ENCODE measurements at regions not wholly inside any gene's neighbourhood (a gene's known extent, or its start where the extent isn't known, plus 50 kb on each side); places are given as distances from the start of the nearest gene placed in this dataset.
"Not testable (repeated sequence)": the region's sequence is repeated elsewhere in the genome, so short reads cannot be mapped to it uniquely, and the experiment has no call there.

- DNase-seq (ENCODE audit: low spot score): no peak
These were observed 709.7 kb upstream of the SEMA3D start for GRCh38 chr7:85896531-85896930.

DNA sequence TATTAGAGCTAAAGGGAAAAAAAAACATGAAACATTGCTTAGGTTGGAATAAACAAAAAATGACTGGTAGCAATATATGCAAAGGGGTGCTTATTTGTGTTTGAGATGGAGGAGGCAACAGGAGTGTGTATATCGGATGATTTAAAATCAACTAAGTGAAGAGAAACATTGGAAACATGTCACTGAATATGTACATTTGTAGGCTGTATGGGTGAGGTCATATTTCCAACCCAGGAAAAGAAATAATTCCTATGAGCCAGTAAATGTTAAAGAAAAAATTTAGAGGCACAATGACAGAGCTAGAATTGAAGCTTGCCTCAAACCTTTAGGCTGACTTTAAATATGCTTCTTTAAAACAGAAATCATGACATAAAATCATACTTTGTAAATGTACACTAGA is 709.0 kb upstream of the SEMA3D start:
- DNase-seq (ENCODE audit: low spot score): no peak

- DNase-seq (ENCODE audit: low spot score): not testable (repeated sequence)
These were observed 705.0 kb upstream of the SEMA3D start for GRCh38 chr7:85891900-85892299.

DNA sequence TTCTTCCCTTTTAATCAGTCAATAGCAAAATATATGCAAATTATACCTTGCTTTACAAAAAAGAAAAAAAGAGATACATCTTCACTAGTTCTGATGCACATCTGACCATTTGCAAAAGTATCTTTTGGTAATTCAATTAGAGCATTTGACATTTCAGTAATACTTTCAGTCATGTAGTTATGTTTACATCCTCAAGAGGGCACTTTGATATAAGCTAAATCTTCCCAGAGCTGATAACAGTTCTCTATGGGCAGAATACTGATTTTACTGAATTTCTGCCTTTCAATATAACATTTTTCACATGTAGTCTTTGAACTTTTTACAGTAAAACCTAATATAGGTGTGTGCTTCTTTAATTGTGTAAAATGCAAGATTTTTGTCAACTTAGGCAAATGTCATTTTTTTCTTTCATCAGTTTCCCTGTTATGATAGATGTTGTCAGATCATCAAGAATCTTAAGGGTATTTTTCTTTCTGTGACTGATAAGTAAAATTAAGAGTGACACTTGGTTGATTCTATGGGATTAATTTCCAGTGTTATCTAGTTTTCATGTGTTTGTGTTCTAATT is 703.5 kb upstream of the SEMA3D start:
- DNase-seq (ENCODE audit: low spot score): no peak

- DNase-seq (ENCODE audit: low spot score): no peak
These were observed 700.3 kb upstream of the SEMA3D start for GRCh38 chr7:85887133-85887532.

- no peak for DNase-seq (ENCODE audit: low spot score)
These were observed 695.5 kb upstream of the SEMA3D start for GRCh38 chr7:85882335-85882734.

- DNase-seq (ENCODE audit: low spot score): no peak
These were observed 688.5 kb upstream of the SEMA3D start for GRCh38 chr7:85875398-85875797.

DNA sequence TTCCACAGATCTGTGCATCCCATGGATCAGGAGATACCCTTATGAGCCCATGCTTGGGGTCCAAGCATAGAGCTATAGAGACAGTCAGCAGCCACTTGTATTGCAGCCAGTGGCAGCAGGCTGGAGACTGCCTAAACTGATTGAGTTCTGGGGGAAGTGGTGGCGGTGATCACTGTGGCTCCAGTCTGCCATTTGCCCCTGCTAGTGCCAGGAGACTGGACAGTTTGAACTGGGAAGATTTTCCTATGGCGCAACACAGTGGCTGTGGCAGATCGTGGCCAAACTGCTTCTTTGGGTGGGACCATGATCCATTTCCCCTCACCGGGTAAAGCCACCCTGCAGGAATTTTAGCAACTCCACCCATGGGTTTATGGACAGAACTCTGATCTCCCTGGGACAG is 679.7 kb upstream of the SEMA3D start:
- DNase-seq (ENCODE audit: low spot score): no peak

DNA sequence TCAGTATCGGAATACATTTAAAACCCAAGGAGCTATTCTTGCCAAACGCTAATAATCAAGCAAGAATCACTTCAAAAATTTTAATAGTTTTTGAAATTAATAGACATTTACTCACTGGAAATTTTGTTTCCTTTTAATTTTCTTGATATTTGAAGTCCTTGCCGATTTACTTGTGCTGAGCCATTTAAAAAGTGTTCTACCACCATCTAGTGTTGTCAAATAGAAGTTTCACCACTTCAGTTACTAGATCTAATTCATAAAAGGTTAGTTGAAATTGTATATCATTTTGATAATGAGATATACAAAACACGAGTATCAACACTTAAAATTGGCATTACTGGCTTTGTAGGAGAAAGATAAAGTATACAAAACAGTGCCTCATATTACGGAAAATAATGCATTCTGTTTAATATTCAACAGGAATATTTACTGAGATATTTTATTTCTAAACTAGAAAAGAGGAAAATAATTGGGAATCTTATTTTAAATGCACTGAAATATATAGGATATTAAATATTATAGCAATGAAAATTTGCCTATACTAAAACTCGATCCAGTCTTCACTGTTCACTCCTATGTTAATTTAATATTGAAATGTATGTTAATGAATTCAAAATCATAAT is 664.8 kb upstream of the SEMA3D start:
- no peak for DNase-seq (ENCODE audit: low spot score)

DNA sequence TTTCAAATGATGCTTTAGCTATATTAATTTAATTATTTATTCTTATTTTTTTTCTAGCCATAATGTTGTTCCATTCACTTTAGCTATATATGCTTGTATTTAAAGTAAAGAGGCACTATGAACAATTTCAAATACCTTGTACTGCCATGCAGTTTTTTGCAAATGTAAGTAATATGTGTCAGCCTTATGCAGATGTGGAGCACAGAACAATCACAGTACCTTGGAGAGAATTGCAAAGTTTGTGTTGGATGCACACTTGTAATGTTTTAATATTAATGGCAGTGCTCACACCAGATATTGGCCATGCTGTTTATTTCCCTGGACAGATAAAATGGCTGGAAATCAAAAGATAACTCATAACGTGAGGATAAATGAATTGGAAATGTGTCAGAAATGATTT is 663.5 kb upstream of the SEMA3D start:
- DNase-seq (ENCODE audit: low spot score): no peak

DNA sequence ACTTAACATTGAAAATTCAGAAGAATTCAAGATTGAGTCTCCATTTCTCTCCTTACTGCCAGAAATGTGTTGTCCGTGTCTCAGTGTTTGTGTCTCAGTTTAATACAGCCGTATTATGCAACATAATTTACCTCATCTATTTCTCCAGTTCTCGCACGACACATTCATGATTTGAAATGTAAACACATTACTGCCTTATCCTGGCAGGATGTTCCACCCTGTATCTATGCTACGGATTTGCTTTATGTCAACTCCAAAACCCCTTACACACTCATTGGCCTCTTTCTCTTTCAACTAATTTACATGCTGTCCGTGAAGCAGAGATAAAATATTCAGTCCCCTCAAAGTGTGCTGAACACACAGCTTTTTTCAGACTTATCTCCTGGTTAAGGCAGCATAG is 653.7 kb upstream of the SEMA3D start:
- DNase-seq (ENCODE audit: low spot score): no peak

DNA sequence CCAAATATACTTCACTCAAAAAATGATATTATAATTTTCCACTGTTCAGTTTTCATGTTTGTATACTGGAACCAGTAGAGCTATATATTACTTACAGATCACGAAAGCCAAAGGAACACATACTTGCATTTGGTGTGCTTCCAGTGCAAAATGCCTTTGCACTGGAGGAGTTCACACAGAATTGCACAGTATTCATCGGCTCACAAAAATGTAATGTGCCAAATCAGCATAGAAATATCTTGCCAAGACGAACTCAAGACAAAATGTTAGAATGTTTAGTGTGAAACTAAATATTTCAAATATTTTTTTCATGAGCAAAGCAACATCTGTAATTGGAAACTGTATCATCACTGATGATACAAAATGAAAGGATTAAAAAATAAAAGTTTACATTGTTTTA is 646.2 kb upstream of the SEMA3D start:
- no peak for DNase-seq (ENCODE audit: low spot score)

GRCh38 chr7:85830982-85831381 is 644.1 kb upstream of the SEMA3D start:
- no peak for DNase-seq (ENCODE audit: low spot score)

GRCh38 chr7:85829817-85830432 is 643.1 kb upstream of the SEMA3D start:
- DNase-seq (ENCODE audit: low spot score): no peak

- DNase-seq (ENCODE audit: low spot score): no peak
These were observed 642.3 kb upstream of the SEMA3D start for GRCh38 chr7:85829176-85829575.

DNA sequence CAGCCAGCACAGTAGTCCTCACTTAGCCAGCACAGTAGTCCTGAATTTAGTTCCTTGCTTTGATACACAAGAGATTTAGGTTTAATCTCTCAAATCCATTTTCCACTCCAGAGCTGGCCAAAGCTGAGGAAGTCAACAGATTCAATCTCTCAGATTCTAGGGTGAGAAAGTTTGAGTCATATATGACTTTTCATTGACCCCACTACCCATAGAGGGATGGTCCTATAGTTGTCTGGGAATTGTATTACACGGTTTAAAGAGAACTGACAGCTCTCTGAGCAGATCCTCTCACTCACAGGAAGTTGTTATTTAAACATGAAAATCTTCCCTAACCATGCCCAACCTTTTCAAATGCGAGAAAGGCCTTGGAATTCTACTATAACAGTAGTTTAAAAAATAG is 641.8 kb upstream of the SEMA3D start:
- no peak for DNase-seq (ENCODE audit: low spot score)

DNA sequence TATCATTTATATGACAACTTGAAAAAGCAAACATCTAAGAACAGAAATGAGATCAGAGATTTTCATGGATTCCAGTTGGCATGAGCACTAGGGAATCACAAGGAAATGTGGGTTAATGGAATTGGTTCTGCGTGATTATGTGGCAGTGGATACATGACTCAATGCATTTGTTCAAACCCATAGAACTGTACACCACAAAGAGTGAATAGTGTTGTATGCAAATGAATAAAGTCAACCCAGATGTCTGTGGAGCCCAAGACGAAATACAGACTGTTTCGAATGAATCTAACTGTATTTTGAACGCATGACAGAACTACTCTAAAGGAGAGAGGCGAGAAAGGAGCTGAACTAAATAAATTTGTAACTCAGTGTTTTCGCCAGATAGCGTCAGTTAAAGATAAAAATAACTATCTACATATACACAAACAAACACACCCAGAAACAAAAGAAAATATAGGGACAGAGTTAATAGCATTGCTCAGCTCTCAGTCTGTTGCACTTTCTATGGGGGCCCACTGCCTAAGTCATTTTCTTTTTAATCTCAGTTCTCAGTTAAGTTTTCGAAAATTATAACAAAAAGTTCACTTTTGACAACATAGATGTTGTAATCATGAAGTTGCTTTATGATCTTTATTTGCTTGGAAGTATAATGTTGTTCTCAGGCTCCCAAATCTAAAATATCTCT is 636.7 kb upstream of the SEMA3D start:
- DNase-seq (ENCODE audit: low spot score): no peak

GRCh38 chr7:85821926-85822325 is 635.1 kb upstream of the SEMA3D start:
- DNase-seq (ENCODE audit: low spot score): no peak

DNA sequence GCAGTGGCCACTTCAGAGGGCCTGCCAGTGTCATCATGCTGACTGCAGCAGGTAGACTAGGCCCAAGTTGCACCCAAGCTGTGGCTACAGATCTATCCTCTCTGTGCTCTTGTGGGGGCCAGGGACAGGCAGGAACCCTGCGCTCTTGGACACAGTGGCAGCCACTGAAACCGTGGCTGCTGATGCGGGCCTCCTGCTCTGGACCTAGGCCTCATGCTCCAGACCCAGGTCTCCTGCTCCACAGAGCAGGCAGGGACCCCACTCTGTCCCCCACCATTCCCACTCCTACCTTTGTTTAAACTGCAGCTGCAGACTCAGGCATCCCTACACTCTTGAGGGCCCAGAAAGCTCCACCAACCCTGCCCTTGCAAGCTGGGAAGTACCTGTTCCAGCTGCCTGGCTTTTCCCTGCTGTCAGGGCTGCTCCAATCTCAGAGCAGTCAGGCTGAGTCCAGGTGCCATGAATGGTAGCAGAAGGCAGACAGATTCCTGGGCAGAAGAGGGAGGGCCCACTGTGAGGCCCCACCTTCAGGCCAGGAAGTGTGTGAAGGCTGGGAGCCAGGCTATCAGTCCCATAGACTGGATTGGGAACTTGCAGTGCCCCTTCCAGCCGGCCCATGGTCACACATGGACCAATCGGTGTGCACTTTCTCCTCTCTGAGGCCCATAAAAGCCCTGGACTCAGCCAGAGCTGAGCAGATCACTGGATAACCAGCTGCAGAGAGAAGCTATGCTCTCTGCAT is 634.0 kb upstream of the SEMA3D start:
- DNase-seq (ENCODE audit: low spot score): no peak

DNA sequence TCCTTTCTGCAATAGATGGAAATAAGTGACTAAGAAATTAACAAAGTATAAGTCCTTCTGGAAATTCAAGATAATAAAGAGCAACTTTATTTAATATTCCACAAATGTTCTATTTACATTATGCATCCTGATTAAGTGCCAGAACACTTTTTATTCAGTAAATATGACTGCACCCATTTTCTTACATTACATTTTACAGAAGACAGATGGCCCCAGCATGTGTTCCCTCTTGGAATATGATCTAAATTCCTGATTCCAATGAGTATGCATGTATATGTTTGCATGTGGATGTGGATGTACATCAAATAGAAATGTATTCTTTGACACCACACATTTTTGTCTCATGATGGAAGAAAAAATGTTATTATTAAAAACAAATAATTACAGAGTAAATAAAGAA is 628.7 kb upstream of the SEMA3D start:
- no peak for DNase-seq (ENCODE audit: low spot score)

- DNase-seq (ENCODE audit: low spot score): no peak
These were observed 619.5 kb upstream of the SEMA3D start for GRCh38 chr7:85806321-85806720.

- no peak for DNase-seq (ENCODE audit: low spot score)
These were observed 618.8 kb upstream of the SEMA3D start for GRCh38 chr7:85805656-85806055.

Measured in mesenteric fat pad (tissue), 1 donor.